HEK293 (cell line): ENCODE measurements at regions not wholly inside any gene's neighbourhood (a gene's known extent, or its start where the extent isn't known, plus 50 kb on each side); places are given as distances from the start of the nearest gene placed in this dataset.

ENCODE experiments used
- KLF1 ChIP-seq: fragments of 450-650 bp; formaldehyde crosslinking; IDR thresholded peaks from 2 replicates; pipeline ENCODE4 v1.5.1; 2016; ENCODE audit warnings: missing biosample characterization, missing genetic modification characterization
- KLF9 ChIP-seq: fragments of 450-650 bp; formaldehyde crosslinking; IDR thresholded peaks from 2 replicates; pipeline ENCODE4 v1.5.1; 2016; ENCODE audit warnings: missing biosample characterization, missing genetic modification characterization, low read depth
- YY1 ChIP-seq: fragments of 450-650 bp; formaldehyde crosslinking; IDR thresholded peaks from 2 replicates; pipeline ENCODE4 v1.5.1; 2018; ENCODE audit warnings: missing biosample characterization, missing genetic modification characterization
- YY2 ChIP-seq: fragments of 450-650 bp; formaldehyde crosslinking; IDR thresholded peaks from 2 replicates; pipeline ENCODE4 v1.5.1; 2016; ENCODE audit warnings: missing biosample characterization, missing genetic modification characterization
- ZBTB1 ChIP-seq: fragments of 450-650 bp; formaldehyde crosslinking; IDR thresholded peaks from 2 replicates; pipeline ENCODE4 v1.5.1; 2016; ENCODE audit warnings: missing biosample characterization, missing genetic modification characterization
- ZNF350 ChIP-seq: fragments of 450-650 bp; formaldehyde crosslinking; IDR thresholded peaks from 2 replicates; pipeline ENCODE4 v1.5.0; 2017; ENCODE audit warnings: missing biosample characterization, mild to moderate bottlenecking, missing genetic modification characterization
- ZNF654 ChIP-seq: fragments of 450-650 bp; formaldehyde crosslinking; IDR thresholded peaks from 2 replicates; pipeline ENCODE4 v1.5.1; 2016; ENCODE audit warnings: low read depth, missing biosample characterization, missing genetic modification characterization
- ZNF791 ChIP-seq: fragments of 450-650 bp; formaldehyde crosslinking; IDR thresholded peaks from 2 replicates; pipeline ENCODE4 v1.5.1; 2016; ENCODE audit warnings: missing biosample characterization, missing genetic modification characterization
- TF ChIP-seq, protein P1 (sequence below): fragments of 450-650 bp; formaldehyde crosslinking; IDR thresholded peaks from 2 replicates; pipeline ENCODE4 v1.5.1; 2016; ENCODE audit warnings: missing biosample characterization, missing genetic modification characterization
- TF ChIP-seq, protein P2 (sequence below): fragments of 450-650 bp; formaldehyde crosslinking; IDR thresholded peaks from 2 replicates; pipeline ENCODE4 v1.5.1; 2016; ENCODE audit warnings: missing biosample characterization, missing genetic modification characterization
- TF ChIP-seq, protein P3 (sequence below): sonication (generic); formaldehyde crosslinking; IDR thresholded peaks from 2 replicates; pipeline ENCODE4 v1.8.1; 2022; ENCODE audit warnings: mild to moderate bottlenecking, moderate library complexity, missing genetic modification reagents

DNA sequence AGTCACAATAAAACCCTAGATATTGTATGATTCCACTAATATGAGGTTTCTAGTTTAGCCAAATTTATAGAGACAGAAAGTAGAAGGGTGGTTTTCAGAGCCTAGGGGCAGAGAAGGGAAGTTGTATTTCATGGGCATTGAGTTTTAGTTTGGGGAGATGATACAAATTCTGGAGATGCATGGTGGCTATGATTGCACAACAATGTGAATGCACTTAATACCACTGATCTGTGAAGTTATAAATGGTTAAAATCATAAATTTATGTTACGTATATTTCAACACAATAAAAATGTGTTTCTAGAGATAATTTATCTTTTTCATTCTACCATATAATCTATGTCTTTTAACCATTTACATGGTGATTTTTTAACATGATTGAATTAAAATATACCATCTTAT lies 779.3 kb upstream of the BRINP3 start:
- no peak for TF ChIP-seq KLF1 (tag by site-specific recombination)
- TF ChIP-seq, protein P1, sequence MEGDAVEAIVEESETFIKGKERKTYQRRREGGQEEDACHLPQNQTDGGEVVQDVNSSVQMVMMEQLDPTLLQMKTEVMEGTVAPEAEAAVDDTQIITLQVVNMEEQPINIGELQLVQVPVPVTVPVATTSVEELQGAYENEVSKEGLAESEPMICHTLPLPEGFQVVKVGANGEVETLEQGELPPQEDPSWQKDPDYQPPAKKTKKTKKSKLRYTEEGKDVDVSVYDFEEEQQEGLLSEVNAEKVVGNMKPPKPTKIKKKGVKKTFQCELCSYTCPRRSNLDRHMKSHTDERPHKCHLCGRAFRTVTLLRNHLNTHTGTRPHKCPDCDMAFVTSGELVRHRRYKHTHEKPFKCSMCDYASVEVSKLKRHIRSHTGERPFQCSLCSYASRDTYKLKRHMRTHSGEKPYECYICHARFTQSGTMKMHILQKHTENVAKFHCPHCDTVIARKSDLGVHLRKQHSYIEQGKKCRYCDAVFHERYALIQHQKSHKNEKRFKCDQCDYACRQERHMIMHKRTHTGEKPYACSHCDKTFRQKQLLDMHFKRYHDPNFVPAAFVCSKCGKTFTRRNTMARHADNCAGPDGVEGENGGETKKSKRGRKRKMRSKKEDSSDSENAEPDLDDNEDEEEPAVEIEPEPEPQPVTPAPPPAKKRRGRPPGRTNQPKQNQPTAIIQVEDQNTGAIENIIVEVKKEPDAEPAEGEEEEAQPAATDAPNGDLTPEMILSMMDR (tag by site-specific recombination) = no peak
- no peak for TF ChIP-seq YY2 (tag by site-specific recombination)
- TF ChIP-seq YY1 (tag by site-specific recombination) = no peak
- no peak for TF ChIP-seq ZBTB1 (tag by site-specific recombination)
- no peak for TF ChIP-seq ZNF350
- TF ChIP-seq, protein P2, sequence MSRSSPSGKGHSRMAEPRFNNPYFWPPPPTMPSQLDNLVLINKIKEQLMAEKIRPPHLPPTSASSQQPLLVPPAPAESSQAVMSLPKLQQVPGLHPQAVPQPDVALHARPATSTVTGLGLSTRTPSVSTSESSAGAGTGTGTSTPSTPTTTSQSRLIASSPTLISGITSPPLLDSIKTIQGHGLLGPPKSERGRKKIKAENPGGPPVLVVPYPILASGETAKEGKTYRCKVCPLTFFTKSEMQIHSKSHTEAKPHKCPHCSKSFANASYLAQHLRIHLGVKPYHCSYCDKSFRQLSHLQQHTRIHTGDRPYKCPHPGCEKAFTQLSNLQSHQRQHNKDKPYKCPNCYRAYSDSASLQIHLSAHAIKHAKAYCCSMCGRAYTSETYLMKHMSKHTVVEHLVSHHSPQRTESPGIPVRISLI (tag by site-specific recombination) = no peak
- TF ChIP-seq, protein P3, sequence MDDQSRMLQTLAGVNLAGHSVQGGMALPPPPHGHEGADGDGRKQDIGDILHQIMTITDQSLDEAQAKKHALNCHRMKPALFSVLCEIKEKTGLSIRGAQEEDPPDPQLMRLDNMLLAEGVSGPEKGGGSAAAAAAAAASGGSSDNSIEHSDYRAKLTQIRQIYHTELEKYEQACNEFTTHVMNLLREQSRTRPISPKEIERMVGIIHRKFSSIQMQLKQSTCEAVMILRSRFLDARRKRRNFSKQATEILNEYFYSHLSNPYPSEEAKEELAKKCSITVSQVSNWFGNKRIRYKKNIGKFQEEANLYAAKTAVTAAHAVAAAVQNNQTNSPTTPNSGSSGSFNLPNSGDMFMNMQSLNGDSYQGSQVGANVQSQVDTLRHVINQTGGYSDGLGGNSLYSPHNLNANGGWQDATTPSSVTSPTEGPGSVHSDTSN (CRISPR knock-in tag) = no peak
- TF ChIP-seq ZNF791 = no peak
- no peak for TF ChIP-seq KLF9
- no peak for TF ChIP-seq ZNF654 (tag by site-specific recombination)
